Adrenal gland (tissue), 5 donors: ENCODE measurements at regions not wholly inside any gene's neighbourhood (a gene's known extent, or its start where the extent isn't known, plus 50 kb on each side); places are given as distances from the start of the nearest gene placed in this dataset.

Experiments used
- POLR2A ChIP-seq, 2 donors: fragments of 450-650 bp; IDR thresholded peaks; one replicate each; pipeline ENCODE4 v1.6.1; 2017; ENCODE audit warnings: antibody characterized with exemption in 2 of 2, mild to moderate bottlenecking in 2 of 2, moderate library complexity in 1 of 2
- TF ChIP-seq, protein P1 (sequence below), 6 experiments: fragments of 450-650 bp in 4 of 6; fragments of 200-600 bp in 2 of 6; sonication (generic) in 1 of 6; IDR thresholded peaks; 1 replicate in 5 of 6; 2 replicates in 1 of 6; pipeline versions ENCODE4 v1.5.1 to v1.8.0; 2016 to 2021; ENCODE audit warnings: antibody characterized with exemption in 6 of 6, mild to moderate bottlenecking in 2 of 6, moderate library complexity in 1 of 6
- donor health status: DM: no; HTN: no; CAD: no.

- TF ChIP-seq POLR2A (IDR thresholded peaks at IDR 0.05), result no peak
- TF ChIP-seq, protein P1, sequence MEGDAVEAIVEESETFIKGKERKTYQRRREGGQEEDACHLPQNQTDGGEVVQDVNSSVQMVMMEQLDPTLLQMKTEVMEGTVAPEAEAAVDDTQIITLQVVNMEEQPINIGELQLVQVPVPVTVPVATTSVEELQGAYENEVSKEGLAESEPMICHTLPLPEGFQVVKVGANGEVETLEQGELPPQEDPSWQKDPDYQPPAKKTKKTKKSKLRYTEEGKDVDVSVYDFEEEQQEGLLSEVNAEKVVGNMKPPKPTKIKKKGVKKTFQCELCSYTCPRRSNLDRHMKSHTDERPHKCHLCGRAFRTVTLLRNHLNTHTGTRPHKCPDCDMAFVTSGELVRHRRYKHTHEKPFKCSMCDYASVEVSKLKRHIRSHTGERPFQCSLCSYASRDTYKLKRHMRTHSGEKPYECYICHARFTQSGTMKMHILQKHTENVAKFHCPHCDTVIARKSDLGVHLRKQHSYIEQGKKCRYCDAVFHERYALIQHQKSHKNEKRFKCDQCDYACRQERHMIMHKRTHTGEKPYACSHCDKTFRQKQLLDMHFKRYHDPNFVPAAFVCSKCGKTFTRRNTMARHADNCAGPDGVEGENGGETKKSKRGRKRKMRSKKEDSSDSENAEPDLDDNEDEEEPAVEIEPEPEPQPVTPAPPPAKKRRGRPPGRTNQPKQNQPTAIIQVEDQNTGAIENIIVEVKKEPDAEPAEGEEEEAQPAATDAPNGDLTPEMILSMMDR (IDR thresholded peaks at IDR 0.05), result no peak
These were observed 819.4 kb downstream of the DIPK2A start for GRCh38 chr3:144791034-144791433.
